Keratinocyte (primary cell): ENCODE measurements at regions not wholly inside any gene's neighbourhood (a gene's known extent, or its start where the extent isn't known, plus 50 kb on each side); places are given as distances from the start of the nearest gene placed in this dataset.

Experiments
- EZH2 ChIP-seq: IDR thresholded peaks from one replicate; pipeline ENCODE4 v1.6.1; 2012; ENCODE audit warnings: inconsistent platforms, mild to moderate bottlenecking, low read length, moderate library complexity
- TF ChIP-seq, protein P1 (sequence below), 3 experiments: IDR thresholded peaks in 1 of 3; conservative IDR thresholded peaks in 1 of 3; optimal IDR thresholded peaks in 1 of 3; 2 replicates in 2 of 3; 3 replicates in 1 of 3; pipeline versions ENCODE3 to v1.5.1; 2011; ENCODE audit warnings: low read length in 3 of 3, mild to moderate bottlenecking in 3 of 3, moderate library complexity in 2 of 3, control low read depth in 1 of 3, inconsistent platforms in 1 of 3; ENCODE audit not compliant: insufficient read depth in 2 of 3; ENCODE audit errors: extremely low read depth in 1 of 3

- no peak for TF ChIP-seq EZH2
- TF ChIP-seq, protein P1, sequence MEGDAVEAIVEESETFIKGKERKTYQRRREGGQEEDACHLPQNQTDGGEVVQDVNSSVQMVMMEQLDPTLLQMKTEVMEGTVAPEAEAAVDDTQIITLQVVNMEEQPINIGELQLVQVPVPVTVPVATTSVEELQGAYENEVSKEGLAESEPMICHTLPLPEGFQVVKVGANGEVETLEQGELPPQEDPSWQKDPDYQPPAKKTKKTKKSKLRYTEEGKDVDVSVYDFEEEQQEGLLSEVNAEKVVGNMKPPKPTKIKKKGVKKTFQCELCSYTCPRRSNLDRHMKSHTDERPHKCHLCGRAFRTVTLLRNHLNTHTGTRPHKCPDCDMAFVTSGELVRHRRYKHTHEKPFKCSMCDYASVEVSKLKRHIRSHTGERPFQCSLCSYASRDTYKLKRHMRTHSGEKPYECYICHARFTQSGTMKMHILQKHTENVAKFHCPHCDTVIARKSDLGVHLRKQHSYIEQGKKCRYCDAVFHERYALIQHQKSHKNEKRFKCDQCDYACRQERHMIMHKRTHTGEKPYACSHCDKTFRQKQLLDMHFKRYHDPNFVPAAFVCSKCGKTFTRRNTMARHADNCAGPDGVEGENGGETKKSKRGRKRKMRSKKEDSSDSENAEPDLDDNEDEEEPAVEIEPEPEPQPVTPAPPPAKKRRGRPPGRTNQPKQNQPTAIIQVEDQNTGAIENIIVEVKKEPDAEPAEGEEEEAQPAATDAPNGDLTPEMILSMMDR (optimal IDR thresholded peaks at IDR 0.05 in 1 of 3, IDR thresholded peaks at IDR 0.05 in 1 of 3, conservative IDR thresholded peaks at IDR 0.05 in 1 of 3; ENCODE audit: extremely low read depth in 1 of 3, insufficient read depth in 2 of 3, low read length in 3 of 3), result no peak
Observed at GRCh38 chr3:162014284-162014683, 517.7 kb downstream of the OTOL1 start.
